WTC11 (cell line): ENCODE measurements at regions not wholly inside any gene's neighbourhood (a gene's known extent, or its start where the extent isn't known, plus 50 kb on each side); places are given as distances from the start of the nearest gene placed in this dataset.

ENCODE experiments used
- ATAC-seq: fragments of 200-7000 bp; cut with Tn5 transposase; 2 replicates; pipeline ENCODE4 v1.10.0; 2021; ENCODE audit warnings: mild to moderate bottlenecking, moderate library complexity
- CTCF ChIA-PET: fragments of 300-600 bp; sonication (Branson Sonifier 250); formaldehyde crosslinking; loops from one replicate; lab custom pipeline; 2021; ENCODE audit warnings: antibody characterized with exemption; lab: Charles Lee
- POLR2A ChIA-PET: fragments of 350-600 bp; sonication (Branson Sonifier 250); formaldehyde crosslinking; loops from one replicate; lab custom pipeline; 2021; ENCODE audit warnings: antibody characterized with exemption; lab: Charles Lee
- DNase-seq: peaks from one replicate; pipeline ENCODE4 v3.0.0; 2021; ENCODE audit warnings: low spot score
- H3K27ac Mint-ChIP-seq: 2 replicates; pipeline ENCODE4 v1.8.0; 2021; ENCODE audit warnings: mixed read lengths
- H3K27me3 Mint-ChIP-seq: 2 replicates; pipeline ENCODE4 v1.8.0; 2021; ENCODE audit warnings: low read depth, mild to moderate bottlenecking, moderate library complexity, mixed read lengths
- H3K36me3 Mint-ChIP-seq: 2 replicates; pipeline ENCODE4 v1.8.0; 2021; ENCODE audit warnings: mixed read lengths
- H3K4me1 Mint-ChIP-seq: 2 replicates; pipeline ENCODE4 v1.8.0; 2022; ENCODE audit warnings: mixed read lengths
- H3K4me3 Mint-ChIP-seq: 2 replicates; pipeline ENCODE4 v1.8.0; 2021; ENCODE audit warnings: mild to moderate bottlenecking, moderate library complexity, mixed read lengths
- H3K9me3 Mint-ChIP-seq: 2 replicates; pipeline ENCODE4 v1.8.0; 2021; ENCODE audit warnings: mixed read lengths
- ATF2 ChIP-seq: sonication (generic); formaldehyde crosslinking; IDR thresholded peaks from 2 replicates; pipeline ENCODE4 v1.8.1; 2022; ENCODE audit warnings: low read depth, missing genetic modification reagents, borderline replicate concordance
- E2F4 ChIP-seq: sonication (generic); formaldehyde crosslinking; IDR thresholded peaks from 2 replicates; pipeline ENCODE4 v1.8.1; 2022; ENCODE audit warnings: low read depth, mild to moderate bottlenecking, moderate library complexity, missing genetic modification reagents, borderline replicate concordance
- ESRRA ChIP-seq: sonication (generic); formaldehyde crosslinking; IDR thresholded peaks from 2 replicates; pipeline ENCODE4 v1.8.1; 2022; ENCODE audit warnings: mild to moderate bottlenecking, missing genetic modification reagents, borderline replicate concordance
- ETV6 ChIP-seq: sonication (generic); formaldehyde crosslinking; IDR thresholded peaks from 2 replicates; pipeline ENCODE4 v1.8.1; 2022; ENCODE audit warnings: mild to moderate bottlenecking, missing genetic modification reagents
- MYBL2 ChIP-seq: sonication (generic); formaldehyde crosslinking; IDR thresholded peaks from 2 replicates; pipeline ENCODE4 v1.8.1; 2023; ENCODE audit warnings: mild to moderate bottlenecking, moderate library complexity, missing genetic modification reagents
- NR2C2 ChIP-seq: sonication (generic); formaldehyde crosslinking; IDR thresholded peaks from 2 replicates; pipeline ENCODE4 v1.8.0; 2022; ENCODE audit warnings: mild to moderate bottlenecking, missing genetic modification reagents
- PRRX2 ChIP-seq: fragments of 250-450 bp; sonication (Bioruptor Pico); IDR thresholded peaks from 2 replicates; pipeline ENCODE4 v1.8.0; 2021; ENCODE audit warnings: mild to moderate bottlenecking
- SMAD3 ChIP-seq: sonication (generic); formaldehyde crosslinking; IDR thresholded peaks from 2 replicates; pipeline ENCODE4 v1.8.0; 2022; ENCODE audit warnings: missing genetic modification reagents, mild to moderate bottlenecking, borderline replicate concordance
- SP1 ChIP-seq: sonication (generic); formaldehyde crosslinking; conservative IDR thresholded peaks from 2 replicates; pipeline ENCODE4 v1.8.1; 2022; ENCODE audit warnings: missing genetic modification reagents
- TEAD1 ChIP-seq: sonication (generic); formaldehyde crosslinking; IDR thresholded peaks from 2 replicates; pipeline ENCODE4 v1.8.0; 2022; ENCODE audit warnings: mild to moderate bottlenecking, missing genetic modification reagents
- TEAD4 ChIP-seq: sonication (generic); formaldehyde crosslinking; IDR thresholded peaks from 2 replicates; pipeline ENCODE4 v1.8.0; 2022; ENCODE audit warnings: mild to moderate bottlenecking, missing genetic modification reagents
- ZNF232 ChIP-seq: sonication (generic); formaldehyde crosslinking; IDR thresholded peaks from 2 replicates; pipeline ENCODE4 v1.8.0; 2022; ENCODE audit warnings: mild to moderate bottlenecking, missing genetic modification reagents
- ZNF317 ChIP-seq: sonication (generic); formaldehyde crosslinking; IDR thresholded peaks from 2 replicates; pipeline ENCODE4 v1.8.1; 2023; ENCODE audit warnings: low read depth, mild to moderate bottlenecking, moderate library complexity, missing genetic modification reagents, borderline replicate concordance
- ZNF416 ChIP-seq: fragments of 250-450 bp; sonication (Bioruptor Pico); IDR thresholded peaks from 2 replicates; pipeline ENCODE4 v1.9.0; 2021; ENCODE audit warnings: mild to moderate bottlenecking, inconsistent platforms
- TF ChIP-seq, protein P1 (sequence below): fragments of 200-600 bp; IDR thresholded peaks from 2 replicates; pipeline ENCODE4 v1.8.0; 2022; ENCODE audit warnings: antibody characterized with exemption
- TF ChIP-seq, protein P2 (sequence below): sonication (generic); formaldehyde crosslinking; IDR thresholded peaks from 2 replicates; pipeline ENCODE4 v1.8.0; 2023; ENCODE audit warnings: missing genetic modification reagents
- TF ChIP-seq, protein P3 (sequence below): fragments of 250-450 bp; sonication (Bioruptor Pico); IDR thresholded peaks from 2 replicates; pipeline ENCODE4 v1.9.0; 2021; ENCODE audit warnings: mild to moderate bottlenecking
- TF ChIP-seq, protein P4 (sequence below): fragments of 250-450 bp; sonication (Bioruptor Pico); IDR thresholded peaks from 2 replicates; pipeline ENCODE4 v1.9.0; 2021; ENCODE audit warnings: mild to moderate bottlenecking

DNA sequence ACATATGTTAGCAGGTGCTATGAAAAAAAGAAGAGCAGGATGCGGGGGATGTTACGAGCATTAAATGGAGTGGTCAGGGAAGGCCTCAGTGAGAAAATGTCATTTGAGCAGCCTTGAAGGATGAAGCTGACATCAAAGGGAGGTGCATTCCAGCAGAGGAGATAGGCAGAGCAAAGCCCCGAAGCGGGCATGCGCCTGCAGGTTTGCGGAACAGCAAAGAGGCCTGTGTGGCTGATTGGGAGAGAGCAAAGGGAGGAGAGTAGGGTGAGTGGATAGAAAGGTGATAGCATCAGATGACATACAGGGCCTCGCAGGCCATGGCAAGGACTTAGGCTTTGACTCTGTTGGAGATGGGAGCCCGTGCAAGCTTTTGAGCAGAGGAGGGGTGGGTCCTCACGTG lies 95.4 kb upstream of the GPR50 start:
- ChIA-PET POLR2A (interaction anchor here (1.4 kb wide), 1 partner anchor 181 kb away, joined by 4 read pairs; no protein-coding TSS in a partner anchor), CTCF (interaction anchor here (1.1 to 5.4 kb wide), 6 partner anchors 29 to 319 kb away, joined by 3 to 90 read pairs (median 4); no protein-coding TSS in a partner anchor)
- peak; percentile 54 for ATAC-seq

GRCh38 chrX:151082077-151082948 lies 94.1 kb upstream of the GPR50 start:
- Mint-ChIP-seq H3K4me3 (peak overlapping the region; percentile 59), H3K27me3 (peaks cover 27% of the 10 kb centered on the region), H3K36me3 (no peaks in the 10 kb centered on the region), H3K9me3 (no peaks in the 10 kb centered on the region), H3K4me1 (peaks cover 13% of the 10 kb centered on the region), H3K27ac (no peak overlapping the region)
- no peak for TF ChIP-seq SMAD3 (CRISPR knock-in tag)
- TF ChIP-seq, protein P1, sequence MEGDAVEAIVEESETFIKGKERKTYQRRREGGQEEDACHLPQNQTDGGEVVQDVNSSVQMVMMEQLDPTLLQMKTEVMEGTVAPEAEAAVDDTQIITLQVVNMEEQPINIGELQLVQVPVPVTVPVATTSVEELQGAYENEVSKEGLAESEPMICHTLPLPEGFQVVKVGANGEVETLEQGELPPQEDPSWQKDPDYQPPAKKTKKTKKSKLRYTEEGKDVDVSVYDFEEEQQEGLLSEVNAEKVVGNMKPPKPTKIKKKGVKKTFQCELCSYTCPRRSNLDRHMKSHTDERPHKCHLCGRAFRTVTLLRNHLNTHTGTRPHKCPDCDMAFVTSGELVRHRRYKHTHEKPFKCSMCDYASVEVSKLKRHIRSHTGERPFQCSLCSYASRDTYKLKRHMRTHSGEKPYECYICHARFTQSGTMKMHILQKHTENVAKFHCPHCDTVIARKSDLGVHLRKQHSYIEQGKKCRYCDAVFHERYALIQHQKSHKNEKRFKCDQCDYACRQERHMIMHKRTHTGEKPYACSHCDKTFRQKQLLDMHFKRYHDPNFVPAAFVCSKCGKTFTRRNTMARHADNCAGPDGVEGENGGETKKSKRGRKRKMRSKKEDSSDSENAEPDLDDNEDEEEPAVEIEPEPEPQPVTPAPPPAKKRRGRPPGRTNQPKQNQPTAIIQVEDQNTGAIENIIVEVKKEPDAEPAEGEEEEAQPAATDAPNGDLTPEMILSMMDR, result peak; percentile 50
- TF ChIP-seq ETV6, result no peak
- no peak for TF ChIP-seq SP1
- TF ChIP-seq ZNF232 (CRISPR knock-in tag), result no peak
- TF ChIP-seq, protein P2, sequence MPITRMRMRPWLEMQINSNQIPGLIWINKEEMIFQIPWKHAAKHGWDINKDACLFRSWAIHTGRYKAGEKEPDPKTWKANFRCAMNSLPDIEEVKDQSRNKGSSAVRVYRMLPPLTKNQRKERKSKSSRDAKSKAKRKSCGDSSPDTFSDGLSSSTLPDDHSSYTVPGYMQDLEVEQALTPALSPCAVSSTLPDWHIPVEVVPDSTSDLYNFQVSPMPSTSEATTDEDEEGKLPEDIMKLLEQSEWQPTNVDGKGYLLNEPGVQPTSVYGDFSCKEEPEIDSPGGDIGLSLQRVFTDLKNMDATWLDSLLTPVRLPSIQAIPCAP, result no peak
- ATAC-seq, result peak; percentile 84
- POLR2A ChIA-PET, result interaction anchor here (1.4 kb wide), 1 partner anchor 183 kb away, joined by 4 read pairs; no protein-coding TSS in a partner anchor
- CTCF ChIA-PET, result interaction anchor here (0.6 to 5.4 kb wide), 16 partner anchors 30 to 399 kb away, joined by 3 to 90 read pairs (median 4); no protein-coding TSS in a partner anchor
- DNase-seq, result peak; percentile 66

More for the DNA sequence above, 95.4 kb upstream of the GPR50 start:
- no peaks in the 10 kb centered on the region for H3K36me3 Mint-ChIP-seq
- no peak overlapping the region for H3K27ac Mint-ChIP-seq
- peaks cover 27% of the 10 kb centered on the region for H3K27me3 Mint-ChIP-seq
- H3K4me1 Mint-ChIP-seq, result peaks cover 13% of the 10 kb centered on the region
- H3K9me3 Mint-ChIP-seq, result no peaks in the 10 kb centered on the region
- DNase-seq, result peak; percentile 15
- no peak overlapping the region for H3K4me3 Mint-ChIP-seq
- TF ChIP-seq, protein P3, sequence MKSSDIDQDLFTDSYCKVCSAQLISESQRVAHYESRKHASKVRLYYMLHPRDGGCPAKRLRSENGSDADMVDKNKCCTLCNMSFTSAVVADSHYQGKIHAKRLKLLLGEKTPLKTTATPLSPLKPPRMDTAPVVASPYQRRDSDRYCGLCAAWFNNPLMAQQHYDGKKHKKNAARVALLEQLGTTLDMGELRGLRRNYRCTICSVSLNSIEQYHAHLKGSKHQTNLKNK (CRISPR knock-in tag), result no peak
- no peak for TF ChIP-seq MYBL2 (CRISPR knock-in tag)
- TF ChIP-seq ATF2 (CRISPR knock-in tag), result no peak
- TF ChIP-seq ZNF416 (CRISPR knock-in tag), result no peak
- no peak for TF ChIP-seq E2F4 (CRISPR knock-in tag)
- TF ChIP-seq PRRX2 (CRISPR knock-in tag), result no peak
- no peak for TF ChIP-seq NR2C2 (CRISPR knock-in tag)
- TF ChIP-seq, protein P4, sequence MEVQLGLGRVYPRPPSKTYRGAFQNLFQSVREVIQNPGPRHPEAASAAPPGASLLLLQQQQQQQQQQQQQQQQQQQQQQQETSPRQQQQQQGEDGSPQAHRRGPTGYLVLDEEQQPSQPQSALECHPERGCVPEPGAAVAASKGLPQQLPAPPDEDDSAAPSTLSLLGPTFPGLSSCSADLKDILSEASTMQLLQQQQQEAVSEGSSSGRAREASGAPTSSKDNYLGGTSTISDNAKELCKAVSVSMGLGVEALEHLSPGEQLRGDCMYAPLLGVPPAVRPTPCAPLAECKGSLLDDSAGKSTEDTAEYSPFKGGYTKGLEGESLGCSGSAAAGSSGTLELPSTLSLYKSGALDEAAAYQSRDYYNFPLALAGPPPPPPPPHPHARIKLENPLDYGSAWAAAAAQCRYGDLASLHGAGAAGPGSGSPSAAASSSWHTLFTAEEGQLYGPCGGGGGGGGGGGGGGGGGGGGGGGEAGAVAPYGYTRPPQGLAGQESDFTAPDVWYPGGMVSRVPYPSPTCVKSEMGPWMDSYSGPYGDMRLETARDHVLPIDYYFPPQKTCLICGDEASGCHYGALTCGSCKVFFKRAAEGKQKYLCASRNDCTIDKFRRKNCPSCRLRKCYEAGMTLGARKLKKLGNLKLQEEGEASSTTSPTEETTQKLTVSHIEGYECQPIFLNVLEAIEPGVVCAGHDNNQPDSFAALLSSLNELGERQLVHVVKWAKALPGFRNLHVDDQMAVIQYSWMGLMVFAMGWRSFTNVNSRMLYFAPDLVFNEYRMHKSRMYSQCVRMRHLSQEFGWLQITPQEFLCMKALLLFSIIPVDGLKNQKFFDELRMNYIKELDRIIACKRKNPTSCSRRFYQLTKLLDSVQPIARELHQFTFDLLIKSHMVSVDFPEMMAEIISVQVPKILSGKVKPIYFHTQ, result no peak
- no peak for TF ChIP-seq TEAD1 (CRISPR knock-in tag)
- TF ChIP-seq ZNF317 (CRISPR knock-in tag), result no peak
- TF ChIP-seq TEAD4 (CRISPR knock-in tag), result no peak
- TF ChIP-seq ESRRA (CRISPR knock-in tag), result no peak
- TF ChIP-seq, all 79 proteins: peak for 0
